Liver (tissue), 3 donors: ENCODE measurements at regions not wholly inside any gene's neighbourhood (a gene's known extent, or its start where the extent isn't known, plus 50 kb on each side); places are given as distances from the start of the nearest gene placed in this dataset.

ENCODE experiments used
- CTCF ChIP-seq: fragments of 150-350 bp; IDR thresholded peaks from 2 replicates; pipeline ENCODE4 v1.5.1; 2017; ENCODE audit warnings: improper control_type of control experiment, low read depth, low read length; ENCODE audit not compliant: missing input control
- NR2F2 ChIP-seq: IDR thresholded peaks from 2 replicates; pipeline ENCODE4 v1.6.1; 2016; ENCODE audit warnings: antibody characterized with exemption
- RAD21 ChIP-seq, 2 donors: IDR thresholded peaks; 2 replicates each; pipeline ENCODE4 v1.6.1; 2016; ENCODE audit warnings: antibody characterized with exemption in 2 of 2, mild to moderate bottlenecking in 2 of 2
- SP1 ChIP-seq: IDR thresholded peaks from 2 replicates; pipeline ENCODE4 v1.6.1; 2018; ENCODE audit warnings: antibody characterized with exemption, mild to moderate bottlenecking
- TAF1 ChIP-seq: conservative IDR thresholded peaks from 2 replicates; pipeline ENCODE4 v1.6.1; 2016; ENCODE audit warnings: antibody characterized with exemption, mild to moderate bottlenecking
- YY1 ChIP-seq: IDR thresholded peaks from 2 replicates; pipeline ENCODE4 v1.6.1; 2016; ENCODE audit warnings: antibody characterized with exemption, mild to moderate bottlenecking
- ZBTB33 ChIP-seq: IDR thresholded peaks from 2 replicates; pipeline ENCODE4 v1.6.1; 2016; ENCODE audit warnings: antibody characterized with exemption
- donor health status: healthy.
- donor health status: healthy.

- TF ChIP-seq ZBTB33 (no peak), CTCF (no peak), RAD21 (IDR thresholded peaks at IDR 0.05) (no peak), TAF1 (no peak), NR2F2 (no peak), YY1 (no peak), SP1 (no peak)
These were observed 317.4 kb downstream of the C3orf38 start for GRCh38 chr3:88467191-88467590.
